Gastroesophageal sphincter (tissue), 4 donors: ENCODE measurements at regions not wholly inside any gene's neighbourhood (a gene's known extent, or its start where the extent isn't known, plus 50 kb on each side); places are given as distances from the start of the nearest gene placed in this dataset.
"Not testable (repeated sequence)": the region's sequence is repeated elsewhere in the genome, so short reads cannot be mapped to it uniquely, and the experiment has no call there.

ENCODE experiments used
- ATAC-seq: fragments of 150-250 bp; one replicate; pipeline ENCODE4 v1.9.1; 2016; ENCODE audit warnings: mild to moderate bottlenecking, moderate library complexity
- H3K27ac ChIP-seq, 4 donors: fragments of 200-600 bp; sonication (generic) in 3 of 4; 1 replicate in 3 of 4; 2 replicates in 1 of 4; pipeline ENCODE4 v1.5.1; 2016 to 2019
- H3K27me3 ChIP-seq: fragments of 200-600 bp; sonication (generic); one replicate; pipeline ENCODE4 v1.5.1; 2019
- H3K36me3 ChIP-seq, 2 donors: fragments of 200-600 bp; sonication (generic); one replicate each; pipeline ENCODE4 v1.5.1; 2019; ENCODE audit warnings: control low read depth in 1 of 2
- H3K4me1 ChIP-seq, 3 donors: fragments of 200-600 bp; sonication (generic); 1 replicate in 2 of 3; 2 replicates in 1 of 3; pipeline ENCODE4 v1.5.1; 2016 to 2019; ENCODE audit warnings: control low read depth in 2 of 3
- H3K4me3 ChIP-seq, 2 donors: fragments of 200-600 bp; sonication (generic); one replicate each; pipeline ENCODE4 v1.5.1; 2019; ENCODE audit warnings: mild to moderate bottlenecking in 1 of 2, moderate library complexity in 1 of 2
- H3K9me3 ChIP-seq, 3 donors: fragments of 200-600 bp; sonication (generic); one replicate each; pipeline ENCODE4 v1.5.1; 2017 to 2019; ENCODE audit warnings: control low read depth in 2 of 3
- EP300 ChIP-seq: sonication (generic); formaldehyde crosslinking; IDR thresholded peaks from one replicate; pipeline ENCODE4 v1.6.1; 2017; ENCODE audit warnings: antibody characterized with exemption, mild to moderate bottlenecking
- POLR2A ChIP-seq, 2 donors: fragments of 450-650 bp; IDR thresholded peaks; one replicate each; pipeline ENCODE4 v1.6.1; 2017; ENCODE audit warnings: antibody characterized with exemption in 2 of 2, mild to moderate bottlenecking in 2 of 2, moderate library complexity in 1 of 2
- POLR2AphosphoS5 ChIP-seq: sonication (generic); formaldehyde crosslinking; IDR thresholded peaks from one replicate; pipeline ENCODE4 v1.6.1; 2017; ENCODE audit warnings: antibody characterized with exemption
- WGBS, 2 donors: methylation state at CpG; one replicate each; pipeline ENCODE4 v1.1.5; 2018; ENCODE audit warnings: low coverage in 1 of 2; 5-methylcytosine and 5-hydroxymethylcytosine counted together
- TF ChIP-seq, protein P1 (sequence below), 4 experiments: fragments of 200-600 bp in 2 of 4; fragments of 450-650 bp in 2 of 4; sonication (generic) in 1 of 4; IDR thresholded peaks; one replicate each; pipeline ENCODE4 v1.5.1; 2017 to 2019; ENCODE audit warnings: antibody characterized with exemption in 4 of 4, mild to moderate bottlenecking in 2 of 4, moderate library complexity in 2 of 4

DNA sequence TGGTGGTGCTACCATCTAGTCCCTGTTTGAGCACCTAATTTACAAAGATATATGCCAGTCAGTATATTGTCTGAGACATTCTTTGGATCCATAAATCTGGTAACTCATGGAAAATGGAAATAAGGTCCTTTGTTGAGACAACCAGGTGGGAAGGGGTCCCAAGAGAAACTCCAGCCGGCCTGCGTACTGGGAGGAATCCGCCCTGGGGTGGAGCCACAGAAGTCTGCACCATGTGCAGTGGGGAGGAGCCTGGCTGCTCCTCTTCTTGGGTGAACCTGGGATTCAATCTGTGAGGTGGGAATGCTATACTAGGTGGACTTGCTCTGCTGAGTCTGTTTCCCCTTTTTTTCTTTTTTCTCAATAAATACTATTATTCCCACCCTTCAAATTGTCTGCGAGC is 339.2 kb upstream of the TNRC6C start:
- Histone ChIP-seq H3K36me3 (no peaks in the 10 kb centered on the region), H3K9me3 (no peaks in the 10 kb centered on the region), H3K27ac (no peak overlapping the region), H3K27me3 (no peaks in the 10 kb centered on the region), H3K4me1 (peaks cover 0 to 22% (median 8%) of the 10 kb centered on the region in 3 donors), H3K4me3 (no peak overlapping the region)
- ATAC-seq, result no peak
- no peak for TF ChIP-seq EP300
- WGBS, 2 donors, result 82 to 100% methylated on average over 1 to 3 of the region's 4 CpGs

DNA sequence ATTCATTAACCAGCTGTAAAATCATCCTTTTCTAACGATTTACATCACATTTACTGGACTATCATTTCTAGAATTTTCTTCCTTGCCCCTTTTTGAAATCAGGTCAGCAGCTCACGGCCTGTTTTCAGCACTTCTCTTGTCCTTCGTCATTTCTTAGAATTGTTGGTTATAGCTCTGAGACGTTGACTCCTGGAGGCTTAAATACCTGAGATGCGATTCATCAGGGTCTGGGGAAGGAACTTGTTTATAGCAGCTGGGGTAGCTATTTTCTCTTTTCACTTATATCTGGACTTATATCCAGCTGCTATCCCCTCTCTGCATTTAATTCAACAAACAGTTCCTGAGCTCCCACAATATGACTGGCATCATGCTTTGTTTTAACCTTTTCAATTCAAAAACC is 338.7 kb upstream of the TNRC6C start:
- H3K4me1 ChIP-seq, result peaks cover 0 to 18% (median 8%) of the 10 kb centered on the region in 3 donors
- no peak overlapping the region for H3K4me3 ChIP-seq
- no peak for ATAC-seq
- no peak overlapping the region for H3K27ac ChIP-seq
- H3K36me3 ChIP-seq, result no peaks in the 10 kb centered on the region
- 48 to 54% methylated on average over 5 of the region's 5 CpGs for WGBS, 2 donors
- TF ChIP-seq POLR2AphosphoS5, result no peak
- TF ChIP-seq, protein P1, sequence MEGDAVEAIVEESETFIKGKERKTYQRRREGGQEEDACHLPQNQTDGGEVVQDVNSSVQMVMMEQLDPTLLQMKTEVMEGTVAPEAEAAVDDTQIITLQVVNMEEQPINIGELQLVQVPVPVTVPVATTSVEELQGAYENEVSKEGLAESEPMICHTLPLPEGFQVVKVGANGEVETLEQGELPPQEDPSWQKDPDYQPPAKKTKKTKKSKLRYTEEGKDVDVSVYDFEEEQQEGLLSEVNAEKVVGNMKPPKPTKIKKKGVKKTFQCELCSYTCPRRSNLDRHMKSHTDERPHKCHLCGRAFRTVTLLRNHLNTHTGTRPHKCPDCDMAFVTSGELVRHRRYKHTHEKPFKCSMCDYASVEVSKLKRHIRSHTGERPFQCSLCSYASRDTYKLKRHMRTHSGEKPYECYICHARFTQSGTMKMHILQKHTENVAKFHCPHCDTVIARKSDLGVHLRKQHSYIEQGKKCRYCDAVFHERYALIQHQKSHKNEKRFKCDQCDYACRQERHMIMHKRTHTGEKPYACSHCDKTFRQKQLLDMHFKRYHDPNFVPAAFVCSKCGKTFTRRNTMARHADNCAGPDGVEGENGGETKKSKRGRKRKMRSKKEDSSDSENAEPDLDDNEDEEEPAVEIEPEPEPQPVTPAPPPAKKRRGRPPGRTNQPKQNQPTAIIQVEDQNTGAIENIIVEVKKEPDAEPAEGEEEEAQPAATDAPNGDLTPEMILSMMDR (IDR thresholded peaks at IDR 0.05), result no peak
- TF ChIP-seq POLR2A (IDR thresholded peaks at IDR 0.05), result no peak
- TF ChIP-seq EP300, result no peak
- H3K9me3 ChIP-seq, result no peaks in the 10 kb centered on the region
- no peaks in the 10 kb centered on the region for H3K27me3 ChIP-seq

GRCh38 chr17:77620282-77620681 is 338.2 kb upstream of the TNRC6C start:
- no peaks in the 10 kb centered on the region for H3K36me3 ChIP-seq
- 83 to 88% methylated on average over 1 to 3 of the region's 5 CpGs for WGBS, 2 donors
- no peak overlapping the region for H3K4me3 ChIP-seq
- ATAC-seq, result no peak
- H3K27me3 ChIP-seq, result no peaks in the 10 kb centered on the region
- TF ChIP-seq EP300, result no peak
- no peak for TF ChIP-seq POLR2A (IDR thresholded peaks at IDR 0.05)
- TF ChIP-seq POLR2AphosphoS5, result no peak
- TF ChIP-seq, protein P1 (IDR thresholded peaks at IDR 0.05), result no peak
- peaks cover 0 to 14% (median 8%) of the 10 kb centered on the region in 3 donors for H3K4me1 ChIP-seq
- H3K9me3 ChIP-seq, result no peaks in the 10 kb centered on the region
- no peak overlapping the region for H3K27ac ChIP-seq

- H3K4me3 ChIP-seq, H3K36me3 ChIP-seq, H3K27ac ChIP-seq, H3K27me3 ChIP-seq, H3K9me3 ChIP-seq, ATAC-seq, H3K4me1 ChIP-seq: not testable (repeated sequence)
- WGBS, 2 donors, result 98 to 100% methylated on average over 4 to 6 of the region's 6 CpGs
Observed at GRCh38 chr17:77622084-77622483, 336.4 kb upstream of the TNRC6C start.

GRCh38 chr17:77622647-77623046 is 335.9 kb upstream of the TNRC6C start:
- 74 to 86% methylated on average over 4 of the region's 4 CpGs for WGBS, 2 donors
- Histone ChIP-seq H3K36me3 (no peaks in the 10 kb centered on the region), H3K27me3 (no peaks in the 10 kb centered on the region), H3K9me3 (peaks cover 0 to 8% (median 0%) of the 10 kb centered on the region in 3 donors), H3K4me3 (no peak overlapping the region), H3K27ac (no peak overlapping the region), H3K4me1 (no peaks in the 10 kb centered on the region)
- TF ChIP-seq, protein P1 (IDR thresholded peaks at IDR 0.05), result no peak
- TF ChIP-seq EP300 (no peak), POLR2A (IDR thresholded peaks at IDR 0.05) (no peak), POLR2AphosphoS5 (no peak)
- no peak for ATAC-seq

- peaks cover 0 to 11% (median 0%) of the 10 kb centered on the region in 3 donors for H3K9me3 ChIP-seq
- not testable (repeated sequence) for H3K27ac ChIP-seq, H3K27me3 ChIP-seq, H3K4me1 ChIP-seq, H3K4me3 ChIP-seq, H3K36me3 ChIP-seq, ATAC-seq
- WGBS, 2 donors, result 85 to 100% methylated on average over 1 to 9 of the region's 10 CpGs
Observed at GRCh38 chr17:77623321-77623720, 335.2 kb upstream of the TNRC6C start.

DNA sequence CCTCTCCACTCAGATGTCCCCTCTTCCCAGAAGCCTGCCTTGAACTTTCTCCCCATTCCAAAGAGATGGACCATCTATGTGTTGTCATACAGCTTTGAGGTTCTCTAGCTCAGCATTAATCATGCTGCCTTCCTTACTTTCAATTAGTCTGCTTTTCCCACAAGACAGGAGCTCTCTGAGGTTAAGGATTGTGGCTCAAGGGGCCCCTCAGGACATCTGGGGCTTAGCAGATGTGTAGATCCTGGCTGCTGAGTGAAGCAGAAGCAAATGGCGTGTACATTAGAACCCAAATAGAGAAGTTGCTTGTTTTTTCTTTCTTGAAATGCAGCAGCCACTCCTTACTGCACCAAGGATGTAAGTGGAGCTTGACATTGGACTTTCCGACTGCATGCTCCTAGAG is 330.5 kb upstream of the TNRC6C start:
- TF ChIP-seq, protein P1 (IDR thresholded peaks at IDR 0.05), result no peak
- TF ChIP-seq POLR2A (IDR thresholded peaks at IDR 0.05) (no peak), POLR2AphosphoS5 (no peak), EP300 (no peak)
- ATAC-seq, result no peak
- Histone ChIP-seq H3K36me3 (no peaks in the 10 kb centered on the region), H3K27me3 (no peaks in the 10 kb centered on the region), H3K4me3 (no peak overlapping the region), H3K4me1 (no peaks in the 10 kb centered on the region), H3K9me3 (peaks cover 0 to 11% (median 0%) of the 10 kb centered on the region in 3 donors), H3K27ac (no peak overlapping the region)
- WGBS, 2 donors, result 71 to 93% methylated on average over 2 of the region's 2 CpGs

DNA sequence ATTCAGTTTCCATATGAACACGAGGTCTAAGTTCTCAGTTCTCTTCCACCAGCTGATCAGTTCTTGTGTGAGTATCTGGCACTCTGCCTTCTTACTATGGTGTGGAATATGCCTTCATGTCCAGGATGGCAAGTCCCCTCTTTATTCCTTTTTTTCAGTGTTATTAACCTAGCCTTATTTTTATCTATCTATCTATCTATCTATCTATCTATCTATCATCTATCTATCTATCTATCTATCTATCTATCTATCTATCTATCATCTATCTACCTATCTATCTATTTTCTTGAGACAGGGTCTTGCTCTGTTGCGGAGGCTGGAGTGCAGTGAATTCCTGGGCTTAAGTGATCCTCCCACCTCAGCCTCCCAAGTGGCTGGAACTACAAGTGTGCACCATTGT is 329.2 kb upstream of the TNRC6C start:
- not testable (repeated sequence) for H3K4me1 ChIP-seq, H3K4me3 ChIP-seq, H3K27ac ChIP-seq, H3K27me3 ChIP-seq, ATAC-seq, H3K36me3 ChIP-seq
- peaks cover 0 to 11% (median 0%) of the 10 kb centered on the region in 3 donors for H3K9me3 ChIP-seq
- WGBS, 2 donors, result 83% methylated on average over 2 of the region's 2 CpGs; no CpG with 5 or more reads in 1 of the 2 donors
